Uterus (tissue), 2 donors: ENCODE measurements at regions not wholly inside any gene's neighbourhood (a gene's known extent, or its start where the extent isn't known, plus 50 kb on each side); places are given as distances from the start of the nearest gene placed in this dataset.

Experiments used
- CTCF ChIP-seq, 4 experiments: fragments of 200-600 bp in 2 of 4; fragments of 450-650 bp in 2 of 4; sonication (generic) in 2 of 4; IDR thresholded peaks; one replicate each; pipeline ENCODE4 v1.5.1; 2016 to 2019; ENCODE audit warnings: antibody characterized with exemption in 4 of 4, mild to moderate bottlenecking in 2 of 4, moderate library complexity in 1 of 4
- POLR2A ChIP-seq, 2 donors: fragments of 450-650 bp; IDR thresholded peaks; one replicate each; pipeline ENCODE4 v1.6.1; 2016; ENCODE audit warnings: antibody characterized with exemption in 2 of 2, mild to moderate bottlenecking in 1 of 2, moderate library complexity in 1 of 2

- no peak for TF ChIP-seq POLR2A (IDR thresholded peaks at IDR 0.05)
- TF ChIP-seq CTCF (IDR thresholded peaks at IDR 0.05) = no peak
Measured at GRCh38 chr7:57201895-57202210, 69.6 kb upstream of the ZNF479 start.
